Keratinocyte (primary cell): ENCODE measurements at regions not wholly inside any gene's neighbourhood (a gene's known extent, or its start where the extent isn't known, plus 50 kb on each side); places are given as distances from the start of the nearest gene placed in this dataset.

Experiments used
- DNase-seq: peaks from one replicate; pipeline ENCODE4 v3.0.0-alpha.2; 2011; ENCODE audit warnings: low read depth, missing footprints, low spot score
- FAIRE-seq: peaks from 2 replicates; lab custom pipeline; 2011; peaks lifted over from hg19 to GRCh38; lab: Jason Lieb, UNC
- H2AFZ ChIP-seq: 2 replicates; pipeline ENCODE4 v1.6.0; 2012; ENCODE audit warnings: low read length, control low read depth, inconsistent platforms; ENCODE audit not compliant: control insufficient read depth
- H3K27ac ChIP-seq: 2 replicates; pipeline ENCODE4 v1.5.1; 2011; ENCODE audit warnings: low read length; ENCODE audit not compliant: control insufficient read depth, insufficient read depth
- H3K27me3 ChIP-seq: 3 replicates; pipeline ENCODE4 v1.6.0; 2011; ENCODE audit warnings: low read length; ENCODE audit not compliant: control insufficient read depth, insufficient read depth; ENCODE audit errors: extremely low read depth
- H3K36me3 ChIP-seq, 2 experiments: 2 replicates in 1 of 2; 3 replicates in 1 of 2; pipeline ENCODE4 v1.5.1; 2011; ENCODE audit warnings: low read length in 2 of 2, mild to moderate bottlenecking in 1 of 2; ENCODE audit not compliant: control insufficient read depth in 2 of 2, insufficient read depth in 2 of 2; ENCODE audit errors: extremely low read depth in 1 of 2
- H3K4me1 ChIP-seq: 3 replicates; pipeline ENCODE4 v1.5.1; 2011; ENCODE audit warnings: low read length; ENCODE audit not compliant: control insufficient read depth, insufficient read depth; ENCODE audit errors: extremely low read depth
- H3K4me2 ChIP-seq: 3 replicates; pipeline ENCODE4 v1.6.0; 2011; ENCODE audit warnings: low read depth, low read length; ENCODE audit not compliant: control insufficient read depth, insufficient read depth; ENCODE audit errors: extremely low read depth
- H3K4me3 ChIP-seq, 3 experiments: fragments of 200-600 bp in 1 of 3; sonication (generic) in 1 of 3; 2 replicates in 2 of 3; 3 replicates in 1 of 3; pipeline ENCODE4 v1.5.1; 2011 to 2016; ENCODE audit warnings: low read length in 3 of 3, mild to moderate bottlenecking in 3 of 3, control low read depth in 2 of 3, inconsistent platforms in 1 of 3, low read depth in 1 of 3, mixed read lengths in 1 of 3, mixed run types in 1 of 3, moderate library complexity in 1 of 3; ENCODE audit not compliant: control insufficient read depth in 2 of 3, insufficient read depth in 2 of 3; ENCODE audit errors: extremely low read depth in 1 of 3
- H3K79me2 ChIP-seq: 2 replicates; pipeline ENCODE4 v1.6.0; 2012; ENCODE audit warnings: low read length; ENCODE audit not compliant: control insufficient read depth, insufficient read depth
- H3K9ac ChIP-seq: 3 replicates; pipeline ENCODE4 v1.6.0; 2011; ENCODE audit warnings: low read length; ENCODE audit not compliant: control insufficient read depth, insufficient read depth; ENCODE audit errors: extremely low read depth
- H3K9me1 ChIP-seq: 3 replicates; pipeline ENCODE4 v1.6.0; 2011; ENCODE audit warnings: low read length; ENCODE audit not compliant: control insufficient read depth, insufficient read depth; ENCODE audit errors: extremely low read depth
- H3K9me3 ChIP-seq: 2 replicates; pipeline ENCODE4 v1.5.1; 2012; ENCODE audit warnings: low read depth, low read length; ENCODE audit not compliant: control insufficient read depth
- H4K20me1 ChIP-seq: 3 replicates; pipeline ENCODE4 v1.6.0; 2011; ENCODE audit warnings: low read length; ENCODE audit not compliant: control insufficient read depth, insufficient read depth; ENCODE audit errors: extremely low read depth
- CTCF ChIP-seq, 3 experiments: IDR thresholded peaks in 1 of 3; conservative IDR thresholded peaks in 1 of 3; optimal IDR thresholded peaks in 1 of 3; 2 replicates in 2 of 3; 3 replicates in 1 of 3; pipeline versions ENCODE3 to v1.5.1; 2011; ENCODE audit warnings: low read length in 3 of 3, mild to moderate bottlenecking in 3 of 3, moderate library complexity in 2 of 3, control low read depth in 1 of 3, inconsistent platforms in 1 of 3; ENCODE audit not compliant: insufficient read depth in 2 of 3; ENCODE audit errors: extremely low read depth in 1 of 3
- EZH2 ChIP-seq: IDR thresholded peaks from one replicate; pipeline ENCODE4 v1.6.1; 2012; ENCODE audit warnings: inconsistent platforms, mild to moderate bottlenecking, low read length, moderate library complexity
- dilution Hi-C: fragments of 300-500 bp; cut with MboI; formaldehyde crosslinking; loops from one replicate; pipeline ENCODE4 v1.7.0; 2020; ENCODE audit warnings: low sequenced_read_pairs; ENCODE audit not compliant: extremely low pct_ligation_motif_present

- no peak overlapping the region for H2AFZ ChIP-seq
- H4K20me1 ChIP-seq, result no peaks in the 10 kb centered on the region
- H3K4me3 ChIP-seq, result no peak overlapping the region
- peaks cover 2% of the 10 kb centered on the region for H3K9me3 ChIP-seq
- TF ChIP-seq EZH2 (no peak), CTCF (optimal IDR thresholded peaks at IDR 0.05 in 1 of 3, IDR thresholded peaks at IDR 0.05 in 1 of 3, conservative IDR thresholded peaks at IDR 0.05 in 1 of 3; ENCODE audit: extremely low read depth in 1 of 3, insufficient read depth in 2 of 3, low read length in 3 of 3) (no peak)
- H3K4me2 ChIP-seq, result no peak overlapping the region
- no peak overlapping the region for H3K9ac ChIP-seq
- FAIRE-seq (no peak), DNase-seq (no peak)
- H3K27ac ChIP-seq, result no peak overlapping the region
- no peaks in the 10 kb centered on the region for H3K79me2 ChIP-seq
- no peaks in the 10 kb centered on the region for H3K9me1 ChIP-seq
- H3K4me1 ChIP-seq, result no peaks in the 10 kb centered on the region
- H3K36me3 ChIP-seq, result no peaks in the 10 kb centered on the region
- no peaks in the 10 kb centered on the region for H3K27me3 ChIP-seq
- dilution Hi-C loops, result no loop called here
These were observed 391.3 kb upstream of the ERCC4 start for GRCh38 chr16:13528691-13529090.

DNA sequence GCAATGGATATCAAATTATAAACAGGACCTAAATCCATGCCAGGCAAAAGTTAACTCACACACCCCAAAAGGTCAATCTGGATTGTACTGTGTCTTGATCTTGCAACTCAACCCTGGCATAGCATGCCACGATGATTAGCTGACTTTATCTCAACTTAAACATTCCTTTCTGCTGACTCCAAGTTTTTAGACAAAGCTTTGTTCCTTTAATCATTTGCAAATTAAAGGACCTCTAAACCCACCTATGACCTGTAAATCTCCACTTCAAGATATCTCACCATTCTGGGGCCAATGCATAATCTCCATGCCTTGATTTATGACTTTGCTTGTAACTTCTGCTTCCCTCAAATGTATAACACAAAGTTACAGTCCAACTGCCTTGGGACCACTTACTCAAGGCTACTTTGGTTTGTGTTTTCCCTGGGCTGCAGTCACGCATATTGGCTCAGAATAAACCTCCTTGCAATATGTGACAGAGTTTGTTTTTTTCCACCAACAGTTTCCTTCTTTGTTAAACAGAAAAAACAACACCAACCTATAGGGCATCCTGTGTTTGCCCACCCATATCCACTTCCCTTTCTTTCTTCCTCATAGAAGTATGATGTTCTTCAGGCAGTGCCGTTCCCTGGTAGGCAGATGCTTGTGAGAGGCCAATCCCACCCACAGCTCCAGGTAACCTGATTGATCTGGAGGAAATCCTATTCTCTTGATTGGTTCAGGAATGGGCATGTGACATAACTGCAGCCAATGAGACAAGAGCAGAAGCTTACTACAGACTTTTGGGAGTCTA lies 390.6 kb upstream of the ERCC4 start:
- Histone ChIP-seq H3K4me2 (no peak overlapping the region), H3K9me1 (no peaks in the 10 kb centered on the region), H3K27me3 (no peaks in the 10 kb centered on the region), H3K4me3 (no peak overlapping the region), H3K79me2 (no peaks in the 10 kb centered on the region), H4K20me1 (no peaks in the 10 kb centered on the region), H3K9ac (no peak overlapping the region), H3K9me3 (peaks cover 2% of the 10 kb centered on the region), H2AFZ (no peak overlapping the region), H3K4me1 (no peaks in the 10 kb centered on the region), H3K36me3 (no peaks in the 10 kb centered on the region), H3K27ac (no peak overlapping the region)
- DNase-seq, result no peak
- no peak for FAIRE-seq
- dilution Hi-C loops, result no loop called here
- no peak for TF ChIP-seq EZH2
- no peak for TF ChIP-seq CTCF (optimal IDR thresholded peaks at IDR 0.05 in 1 of 3, IDR thresholded peaks at IDR 0.05 in 1 of 3, conservative IDR thresholded peaks at IDR 0.05 in 1 of 3; ENCODE audit: extremely low read depth in 1 of 3, insufficient read depth in 2 of 3, low read length in 3 of 3)
